ENCODE measurements at regions not wholly inside any gene's neighbourhood (a gene's known extent, or its start where the extent isn't known, plus 50 kb on each side); places are given as distances from the start of the nearest gene placed in this dataset.

GRCh38 chr7:19203686-19204085 lies 58.5 kb upstream of the FERD3L start:
- Histone ChIP-seq H3K36me3 (ENCODE audit: low read length) (no peaks in the 10 kb centered on the region), H3K9me3 (ENCODE audit: insufficient read depth, low read length) (no peaks in the 10 kb centered on the region), H3F3A (ENCODE audit: insufficient read depth) (no peaks in the 10 kb centered on the region), H3K9ac (ENCODE audit: low read length) (no peak overlapping the region), H2AFZ (ENCODE audit: low read depth, low read length, severe bottlenecking) (no peak overlapping the region), H4K20me1 (ENCODE audit: low read depth, low read length) (no peaks in the 10 kb centered on the region), H3K4me3 (ENCODE audit: insufficient read depth, low read length, poor library complexity, severe bottlenecking) (no peak overlapping the region), H3K4me2 (ENCODE audit: low read depth, low read length, poor library complexity, severe bottlenecking) (no peak overlapping the region), H3K27ac (ENCODE audit: low read depth, low read length) (no peak overlapping the region), H3K27me3 (ENCODE audit: low read length) (no peaks in the 10 kb centered on the region), H3K9me2 (replicated peaks; ENCODE audit: insufficient read depth, low read length) (no peaks in the 10 kb centered on the region), H3K79me2 (ENCODE audit: insufficient read depth, low read length) (no peaks in the 10 kb centered on the region)
- TF ChIP-seq EZH2phosphoT487 (conservative IDR thresholded peaks at IDR 0.05; ENCODE audit: low read length) (no peak), CTCF (IDR thresholded peaks at IDR 0.05; ENCODE audit: insufficient read depth, low read length, poor library complexity, severe bottlenecking) (no peak)

GRCh38 chr7:19202599-19202998 lies 57.4 kb upstream of the FERD3L start:
- Histone ChIP-seq H3K4me3 (ENCODE audit: insufficient read depth, low read length, poor library complexity, severe bottlenecking) (no peak overlapping the region), H3K27ac (ENCODE audit: low read depth, low read length) (no peak overlapping the region), H3K79me2 (ENCODE audit: insufficient read depth, low read length) (no peaks in the 10 kb centered on the region), H3K9me3 (ENCODE audit: insufficient read depth, low read length) (no peaks in the 10 kb centered on the region), H4K20me1 (ENCODE audit: low read depth, low read length) (no peaks in the 10 kb centered on the region), H2AFZ (ENCODE audit: low read depth, low read length, severe bottlenecking) (no peak overlapping the region), H3F3A (ENCODE audit: insufficient read depth) (no peaks in the 10 kb centered on the region), H3K9me2 (replicated peaks; ENCODE audit: insufficient read depth, low read length) (no peaks in the 10 kb centered on the region), H3K27me3 (ENCODE audit: low read length) (no peaks in the 10 kb centered on the region), H3K36me3 (ENCODE audit: low read length) (no peaks in the 10 kb centered on the region), H3K4me2 (ENCODE audit: low read depth, low read length, poor library complexity, severe bottlenecking) (no peak overlapping the region), H3K9ac (ENCODE audit: low read length) (no peak overlapping the region)
- TF ChIP-seq CTCF (IDR thresholded peaks at IDR 0.05; ENCODE audit: insufficient read depth, low read length, poor library complexity, severe bottlenecking) (no peak), EZH2phosphoT487 (conservative IDR thresholded peaks at IDR 0.05; ENCODE audit: low read length) (no peak)
